GM18526 (cell line): ENCODE measurements at regions not wholly inside any gene's neighbourhood (a gene's known extent, or its start where the extent isn't known, plus 50 kb on each side); places are given as distances from the start of the nearest gene placed in this dataset.

Source experiments
- POLR2A ChIP-seq: IDR thresholded peaks from 3 replicates; pipeline ENCODE4 v1.6.1; 2011; ENCODE audit not compliant: insufficient read length; ENCODE audit errors: extremely low read depth

DNA sequence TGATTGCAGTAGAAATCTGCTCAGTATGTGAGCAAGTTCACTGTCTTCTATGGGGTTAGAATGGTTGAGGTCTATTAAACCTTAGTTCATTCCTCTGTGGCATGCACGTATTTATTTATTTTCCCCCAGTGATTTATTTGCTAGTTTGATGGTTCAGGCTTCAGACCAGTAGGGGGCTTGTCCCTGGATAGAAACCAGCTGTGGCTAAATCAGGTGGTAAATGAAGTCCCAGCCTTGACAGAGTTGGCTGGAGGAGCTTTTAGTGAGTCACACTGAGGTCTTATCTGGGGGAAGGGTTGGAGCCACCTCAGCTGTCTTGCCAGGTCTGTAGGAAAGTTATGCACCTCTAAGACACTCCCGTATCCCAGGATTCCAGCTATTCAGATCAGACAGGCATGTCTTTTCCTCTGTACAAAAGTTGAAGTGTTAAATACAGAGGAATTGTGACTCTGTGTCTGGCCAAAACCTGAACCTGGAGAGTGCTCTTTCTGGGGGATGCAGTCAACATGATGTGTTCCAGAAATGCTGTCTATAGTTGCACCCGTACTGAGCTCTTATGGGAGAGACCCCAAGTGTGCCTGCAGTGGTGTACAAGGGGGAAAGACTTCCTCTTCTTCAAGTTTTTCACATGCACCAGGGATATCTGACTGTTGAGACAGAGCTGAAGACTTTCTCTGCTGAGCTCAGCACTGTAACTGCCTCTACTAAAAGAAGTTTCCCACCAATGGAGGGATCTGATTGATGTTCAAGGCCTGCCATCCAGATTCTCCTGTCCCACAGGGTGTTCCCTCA is 1322.1 kb downstream of the TMEM121 start:
- TF ChIP-seq POLR2A, result no peak

DNA sequence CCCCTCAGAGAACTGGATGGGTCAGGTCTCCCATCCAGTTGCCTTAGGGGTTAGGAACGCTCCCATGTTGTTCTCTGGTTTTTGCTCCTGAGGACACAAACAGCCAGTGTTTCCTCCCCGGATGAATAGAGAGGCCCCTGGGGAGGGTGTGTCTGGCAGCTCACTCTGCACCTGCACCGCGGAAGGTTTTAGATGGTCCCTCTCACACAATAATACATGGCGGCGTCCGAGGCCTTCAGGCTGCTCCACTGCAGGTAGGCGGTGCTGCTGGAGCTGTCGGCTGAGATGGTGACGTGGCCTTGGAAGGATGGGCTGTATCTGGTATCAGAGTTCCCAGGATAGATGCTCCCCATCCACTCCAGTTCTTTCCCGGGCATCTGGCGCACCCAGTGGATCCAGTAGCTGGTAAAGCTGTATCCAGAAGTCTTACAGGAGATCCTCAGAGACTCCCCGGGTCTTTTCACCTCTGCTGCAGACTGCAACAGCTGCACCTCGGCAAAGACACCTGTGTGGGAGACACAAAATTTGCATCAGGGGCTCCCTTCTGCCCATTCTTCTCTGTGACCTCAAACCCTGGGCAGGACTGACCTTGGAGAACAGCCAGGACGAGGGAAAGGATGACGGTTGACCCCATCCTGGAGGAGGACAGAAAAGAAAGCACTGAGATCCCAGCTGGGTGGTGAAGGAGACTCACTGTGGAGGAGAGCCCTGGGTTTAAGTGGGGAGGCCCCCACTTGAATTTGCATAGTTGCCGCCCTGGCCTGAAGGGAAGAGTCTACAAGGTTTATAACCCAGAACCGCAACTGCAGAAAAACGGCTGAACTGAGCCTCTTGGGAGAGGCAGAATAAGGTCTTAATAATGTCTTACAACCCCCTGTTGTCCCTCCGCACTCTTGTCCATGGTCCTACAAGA is 1324.8 kb downstream of the TMEM121 start:
- TF ChIP-seq POLR2A, result peak; percentile 41

DNA sequence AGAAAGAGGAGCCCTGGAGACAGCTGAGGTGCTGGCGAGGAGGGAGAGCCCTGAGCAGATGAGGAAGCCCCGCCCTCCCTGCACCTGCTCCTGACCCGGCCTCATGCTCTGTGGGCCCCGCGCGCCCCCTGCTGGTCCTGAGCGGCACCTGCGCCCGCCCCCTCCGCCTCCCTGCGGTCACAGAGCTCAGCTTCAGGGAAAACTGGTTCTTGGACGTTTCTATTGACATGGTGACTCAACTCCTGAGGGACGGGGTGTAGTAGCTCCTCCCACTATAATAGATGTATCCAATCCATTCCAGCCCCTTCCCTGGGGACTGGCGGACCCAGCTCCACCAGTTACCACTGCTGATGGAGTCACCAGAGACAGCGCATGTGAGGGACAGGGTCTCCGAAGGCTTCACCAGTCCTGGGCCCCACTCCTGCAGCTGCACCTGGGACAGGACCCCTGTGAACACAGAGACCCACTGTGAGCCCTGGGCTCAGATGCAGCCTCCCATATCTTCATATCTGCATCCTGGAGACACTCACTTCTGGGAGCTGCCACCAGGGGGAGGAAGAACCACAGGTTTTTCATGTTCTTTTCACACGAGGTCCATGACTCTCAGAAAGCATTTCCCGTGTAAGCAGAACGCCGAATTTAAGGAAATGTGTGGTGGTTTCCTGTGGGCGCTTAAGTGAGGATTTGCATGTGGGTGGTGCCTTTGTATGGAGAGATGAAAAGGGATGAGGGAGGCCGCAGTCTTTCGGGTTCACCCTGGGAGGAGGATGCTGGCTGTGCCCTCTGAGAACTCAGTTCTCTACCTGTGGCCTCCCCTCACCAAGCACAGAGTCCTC is 1346.4 kb downstream of the TMEM121 start:
- no peak for TF ChIP-seq POLR2A

DNA sequence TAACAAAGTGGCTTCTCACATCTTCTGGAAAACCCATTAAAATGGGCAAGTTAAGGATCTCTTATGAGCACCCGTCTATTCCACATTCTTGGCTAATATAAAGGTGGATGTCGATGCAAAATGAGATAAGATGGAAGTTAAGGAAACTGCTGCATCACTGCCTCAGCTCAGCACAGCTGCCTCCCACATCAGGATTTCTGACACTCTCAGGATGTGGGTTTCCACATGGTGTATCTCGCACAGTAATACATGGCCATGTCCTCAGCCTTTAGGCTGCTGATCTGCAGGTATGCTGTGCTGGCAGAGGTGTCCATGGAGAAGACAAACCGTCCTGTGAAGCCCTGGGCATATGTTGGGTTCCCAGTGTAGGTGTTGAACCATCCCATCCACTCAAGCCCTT is 1348.0 kb downstream of the TMEM121 start:
- no peak for TF ChIP-seq POLR2A

DNA sequence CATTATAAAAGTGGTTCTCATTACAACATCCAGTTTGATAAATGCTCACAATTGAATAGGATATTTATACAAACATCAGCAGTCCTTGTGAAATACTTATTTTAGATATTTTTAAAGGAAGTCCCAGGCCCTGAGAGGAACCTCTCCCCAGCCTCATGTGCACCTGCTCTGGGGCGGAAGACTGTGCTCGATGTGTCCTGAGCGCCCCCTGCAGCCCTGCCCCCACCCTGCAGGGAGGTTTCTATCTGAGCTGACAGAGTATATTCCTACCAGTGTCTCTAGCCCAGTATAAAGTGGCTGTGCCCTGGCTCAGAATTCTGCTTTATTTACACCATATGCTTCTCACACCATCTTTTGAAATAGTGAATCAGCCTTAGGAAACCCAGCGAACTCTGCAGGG is 1349.1 kb downstream of the TMEM121 start:
- no peak for TF ChIP-seq POLR2A

DNA sequence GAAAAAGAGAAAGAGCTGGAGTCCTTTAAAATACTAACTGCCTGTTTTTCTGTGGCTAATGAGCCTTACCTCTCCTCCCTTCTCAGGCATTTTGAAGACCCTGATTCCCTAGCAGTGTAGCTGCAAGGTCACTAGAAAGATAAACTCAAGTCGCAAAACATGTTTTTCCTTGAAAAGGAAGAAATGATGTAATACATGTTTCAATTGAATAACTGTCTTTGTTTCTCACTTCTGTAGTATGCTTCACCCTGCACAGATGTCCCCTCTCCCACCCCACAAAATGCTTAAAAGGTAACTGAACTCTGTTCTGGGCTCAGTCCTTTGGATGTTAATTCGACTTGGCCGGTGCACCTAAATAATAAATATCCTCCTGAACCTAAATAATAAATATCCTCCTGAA is 1350.3 kb downstream of the TMEM121 start:
- no peak for TF ChIP-seq POLR2A

DNA sequence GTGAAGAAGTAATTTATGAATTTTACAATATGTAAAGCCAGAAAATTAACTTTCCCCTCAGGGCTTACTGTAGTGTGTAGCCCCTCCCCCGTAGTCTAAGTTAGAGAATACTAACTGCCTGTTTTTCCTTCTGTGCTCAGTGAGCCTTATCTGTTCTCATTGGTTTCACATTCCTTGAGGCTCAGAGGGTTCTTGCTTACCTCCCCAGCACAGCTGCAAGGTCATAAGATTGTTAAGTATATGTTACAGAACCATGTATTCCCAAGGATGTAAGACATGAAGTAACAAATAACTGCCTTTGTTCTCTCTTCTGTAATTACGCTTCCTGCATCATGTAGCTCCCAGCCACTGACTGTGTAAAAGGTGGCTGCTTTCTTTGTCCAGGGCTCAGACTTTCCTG is 1351.1 kb downstream of the TMEM121 start:
- no peak for TF ChIP-seq POLR2A

DNA sequence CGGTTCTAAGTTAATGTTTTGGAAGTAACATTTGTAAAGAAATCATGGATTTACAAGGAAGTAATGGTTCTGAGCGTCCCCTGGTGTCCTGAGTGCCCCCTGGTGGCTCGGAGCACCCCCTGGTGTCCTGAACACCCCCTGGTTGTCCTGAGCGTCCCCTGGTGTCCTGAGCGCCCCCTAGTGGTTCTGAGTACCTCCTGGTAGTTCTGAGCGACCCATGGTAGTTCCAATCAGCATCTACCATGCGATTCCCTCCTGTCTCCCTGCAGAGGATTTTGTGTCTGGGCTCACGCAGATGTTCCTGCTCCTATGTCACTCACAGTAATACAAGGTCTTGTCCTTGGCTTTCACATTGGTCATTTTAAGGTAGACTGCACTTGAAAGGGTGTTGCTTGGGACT is 1352.9 kb downstream of the TMEM121 start:
- TF ChIP-seq POLR2A, result no peak

DNA sequence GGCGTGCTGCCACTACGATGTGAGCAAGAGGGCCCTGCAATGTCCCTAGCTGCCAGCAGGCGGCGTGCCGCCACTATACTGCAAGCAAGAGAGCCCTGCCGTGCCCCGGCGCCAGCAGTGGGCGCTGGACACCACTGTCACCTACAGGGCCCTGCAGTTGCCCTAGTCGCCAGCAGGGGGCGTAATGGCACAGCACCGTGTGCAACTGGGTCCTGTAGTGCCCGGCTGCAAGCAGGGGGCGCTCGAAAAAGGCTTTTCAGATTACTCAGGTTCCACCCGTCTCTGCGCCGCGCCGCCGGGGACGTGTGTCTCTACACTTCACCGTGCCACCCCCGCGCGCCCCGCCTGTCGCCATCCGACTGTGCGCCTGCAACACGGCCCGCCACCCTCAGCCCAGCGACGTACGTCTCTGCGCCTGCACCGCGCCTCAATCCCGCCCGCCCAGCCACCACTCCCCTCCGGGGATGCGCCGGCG is 1356.9 kb downstream of the TMEM121 start:
- TF ChIP-seq POLR2A, result no peak
